GM19452 (cell line): ENCODE measurements at regions not wholly inside any gene's neighbourhood (a gene's known extent, or its start where the extent isn't known, plus 50 kb on each side); places are given as distances from the start of the nearest gene placed in this dataset.
A peak's percentile ranks its signal among the peaks of the same experiment; 100 is the strongest.

Source experiments
- ATAC-seq: cut with Tn5 transposase; IDR thresholded peaks from one replicate; pipeline ENCODE4 v1.9.1; 2021; ENCODE audit not compliant: unreplicated experiment

DNA sequence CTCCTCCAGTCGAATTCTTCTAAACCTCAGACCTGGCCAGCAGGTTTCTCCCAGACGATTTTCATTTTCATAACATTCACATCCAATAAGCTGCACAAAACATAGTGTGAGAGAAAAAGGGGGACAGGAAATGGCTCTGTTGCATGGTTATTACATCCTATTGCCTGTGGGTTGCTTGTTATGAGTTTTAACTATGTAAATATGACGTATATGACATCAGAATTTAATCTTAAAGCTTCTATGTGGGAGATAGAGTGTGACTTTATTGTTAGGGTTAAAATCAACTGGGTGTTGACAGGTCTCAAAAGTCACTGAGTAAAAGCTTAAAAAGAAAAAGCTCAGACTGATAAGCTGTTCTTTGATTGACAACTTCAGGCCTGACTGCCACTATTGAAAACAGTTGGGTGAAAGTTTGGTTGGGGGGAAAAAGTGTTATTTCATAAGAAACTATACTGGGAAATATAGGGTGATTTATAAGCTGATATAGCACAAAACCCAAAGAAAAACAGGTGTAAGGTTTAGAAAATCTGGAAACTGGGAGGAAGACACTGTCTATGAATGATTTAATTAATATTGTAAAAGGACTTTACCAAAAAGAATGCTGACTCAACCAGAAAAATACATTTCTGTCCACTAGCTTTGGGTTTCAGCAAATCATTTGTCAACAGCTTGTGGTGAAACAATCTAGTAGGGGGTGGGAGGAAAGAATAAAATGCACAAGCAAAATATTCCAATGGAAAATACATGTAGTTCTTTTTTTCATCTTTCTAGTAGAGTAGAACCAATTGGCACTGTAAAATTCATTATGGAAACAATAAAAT lies 134.1 kb upstream of the CEP162 start:
- no peak for ATAC-seq

DNA sequence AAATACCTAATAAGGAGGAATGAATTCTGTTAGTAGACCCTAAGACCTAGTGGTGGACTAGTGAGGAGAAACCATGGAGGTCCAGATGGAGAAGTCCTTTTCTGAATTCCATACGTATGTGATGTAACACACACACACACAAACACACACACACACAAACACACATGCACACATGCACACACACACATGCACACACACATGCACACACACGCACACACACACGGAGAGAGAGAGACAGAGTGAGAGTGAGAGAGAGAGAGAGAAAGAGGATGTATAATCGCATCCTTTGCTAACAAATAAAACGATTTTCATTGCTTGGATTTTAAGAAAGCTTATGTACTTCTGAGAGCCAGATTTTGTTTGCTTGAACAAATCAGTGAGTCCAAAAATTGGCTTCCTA lies 132.6 kb upstream of the CEP162 start:
- ATAC-seq = no peak

DNA sequence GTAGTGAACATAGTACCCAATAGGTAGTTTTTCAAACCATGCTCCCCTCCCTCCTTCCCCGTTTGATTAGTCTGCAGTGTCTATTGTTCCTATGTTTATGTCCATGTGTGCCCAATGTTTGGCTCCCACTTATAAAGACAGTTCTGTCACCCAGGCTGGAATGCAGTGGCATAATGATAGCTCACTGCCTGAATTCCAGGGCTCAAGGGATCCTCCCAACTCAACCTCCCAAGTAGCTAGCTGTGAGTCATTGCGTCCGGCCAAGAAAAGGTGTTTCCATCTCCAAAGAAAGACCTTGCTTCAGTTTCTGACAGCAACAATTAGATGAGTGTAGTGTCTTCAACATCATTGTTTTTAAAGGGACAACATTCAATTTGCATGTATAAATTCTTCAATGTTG lies 131.1 kb upstream of the CEP162 start:
- no peak for ATAC-seq

DNA sequence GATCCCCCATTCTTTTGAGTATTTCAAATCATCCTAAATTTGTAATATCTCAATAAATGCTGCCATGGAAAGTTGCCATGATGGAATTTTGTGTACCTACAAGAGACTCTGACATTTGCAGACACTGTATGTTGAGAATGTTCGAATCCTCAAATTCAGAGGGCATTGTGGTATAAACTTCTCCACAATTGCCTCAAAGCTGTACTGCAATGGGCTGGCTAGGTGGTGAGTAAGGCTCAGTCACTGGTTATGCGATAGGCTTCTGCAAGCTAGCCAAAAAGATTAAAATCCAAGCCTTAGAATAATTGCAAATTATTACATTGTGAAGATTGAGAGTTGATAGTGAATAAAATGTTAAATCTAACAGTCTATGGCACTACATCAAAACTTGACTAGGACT lies 130.2 kb upstream of the CEP162 start:
- no peak for ATAC-seq

DNA sequence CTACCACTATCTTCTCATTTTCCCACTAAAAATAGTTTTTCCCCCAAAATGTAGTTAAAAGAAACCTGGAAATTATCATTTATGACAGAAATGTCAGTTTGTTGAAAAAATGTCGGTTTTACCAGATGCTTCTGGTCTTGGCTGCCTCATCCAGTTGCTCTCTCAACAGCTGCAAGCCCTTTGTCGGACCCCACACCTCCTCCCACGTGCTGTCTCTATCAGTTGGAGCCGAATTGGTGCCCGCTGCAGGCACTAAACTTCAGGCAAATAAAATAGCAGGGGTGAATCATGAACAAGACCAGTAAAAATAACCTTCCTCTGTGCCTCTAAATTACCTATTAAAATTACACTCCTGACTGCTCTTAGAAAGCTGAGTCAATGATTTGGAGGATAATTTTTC lies 129.5 kb upstream of the CEP162 start:
- ATAC-seq = no peak

DNA sequence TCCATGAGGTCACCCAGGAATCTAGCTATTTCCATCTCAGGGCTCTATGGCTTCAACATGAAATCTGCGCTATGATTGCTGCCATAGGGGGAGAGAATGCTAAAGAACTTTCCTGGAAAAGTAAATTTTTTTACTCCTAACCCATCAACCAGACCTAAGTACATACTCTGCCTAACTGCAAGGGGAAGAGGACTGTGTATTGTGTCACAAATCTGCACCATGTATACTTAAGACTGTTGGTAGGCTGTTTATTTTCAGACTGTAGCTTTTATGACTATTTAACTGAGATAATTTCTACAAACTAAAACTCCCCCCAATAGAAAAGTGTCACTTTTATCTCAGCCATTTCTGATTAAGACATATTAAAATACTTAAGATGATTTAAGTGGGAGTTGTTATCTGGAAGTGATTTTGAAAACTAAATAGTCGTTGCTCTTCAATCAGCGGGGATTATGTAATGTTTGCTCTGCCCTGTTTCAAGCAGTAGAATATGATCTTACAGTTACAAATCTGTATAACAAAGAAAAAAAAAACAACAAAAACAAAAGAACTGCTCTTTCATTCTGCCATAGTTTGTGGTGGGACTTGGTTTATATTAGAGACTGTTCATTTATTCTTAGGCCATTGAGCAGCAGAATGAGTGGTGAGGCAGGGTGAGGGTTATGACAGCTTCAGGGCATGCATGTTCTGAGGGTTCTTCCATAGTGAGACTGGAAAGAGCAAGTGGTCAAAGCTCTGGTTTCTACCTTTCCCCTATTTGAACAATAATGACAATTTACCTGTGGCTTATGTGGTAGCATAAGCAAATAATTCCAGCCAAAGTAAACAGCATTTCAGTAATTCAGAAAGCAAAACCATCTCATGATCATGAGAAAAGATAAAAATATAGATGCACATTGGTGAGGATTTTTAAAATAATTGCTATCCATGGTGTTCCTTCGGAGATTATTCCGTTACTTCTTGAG lies 126.3 kb upstream of the CEP162 start:
- no peak for ATAC-seq

DNA sequence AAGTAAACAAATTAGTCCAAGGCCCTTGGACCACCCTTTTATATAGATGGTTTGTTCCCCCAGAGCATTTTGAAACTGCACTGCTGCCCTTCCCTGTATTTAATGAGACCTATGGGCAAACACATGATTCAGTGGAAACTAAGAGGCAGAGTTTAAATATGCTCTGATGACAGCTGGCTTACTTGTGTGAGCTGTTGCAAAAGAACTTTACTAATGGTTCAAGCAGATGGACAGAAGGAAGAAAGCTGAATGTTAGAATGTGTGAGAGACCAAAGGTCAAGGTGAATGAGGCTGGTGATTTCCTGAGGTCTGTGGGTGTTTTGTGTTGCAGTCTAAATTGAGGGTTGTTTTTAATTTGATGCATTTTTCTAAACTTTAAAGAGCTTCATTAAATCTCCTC lies 123.0 kb upstream of the CEP162 start:
- ATAC-seq = no peak

DNA sequence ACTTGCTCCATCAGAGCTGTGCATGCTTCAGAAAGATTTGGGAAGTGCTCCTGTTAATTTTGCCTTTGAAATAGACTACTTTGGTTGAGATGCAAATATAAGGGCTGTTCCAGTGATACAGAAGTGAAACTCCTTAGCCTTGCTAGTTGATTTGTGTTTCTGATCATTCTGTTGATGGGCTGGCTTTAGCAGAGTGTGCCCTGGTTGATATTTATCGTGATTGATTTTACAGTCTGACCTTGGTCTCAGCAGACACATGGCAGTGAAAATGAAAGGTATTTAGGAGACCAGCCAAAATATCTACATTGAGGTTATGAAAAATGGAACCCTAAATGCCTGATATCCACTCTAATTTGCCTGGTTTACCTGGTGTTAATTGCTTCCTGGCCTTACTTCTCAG lies 122.1 kb upstream of the CEP162 start:
- ATAC-seq = no peak

DNA sequence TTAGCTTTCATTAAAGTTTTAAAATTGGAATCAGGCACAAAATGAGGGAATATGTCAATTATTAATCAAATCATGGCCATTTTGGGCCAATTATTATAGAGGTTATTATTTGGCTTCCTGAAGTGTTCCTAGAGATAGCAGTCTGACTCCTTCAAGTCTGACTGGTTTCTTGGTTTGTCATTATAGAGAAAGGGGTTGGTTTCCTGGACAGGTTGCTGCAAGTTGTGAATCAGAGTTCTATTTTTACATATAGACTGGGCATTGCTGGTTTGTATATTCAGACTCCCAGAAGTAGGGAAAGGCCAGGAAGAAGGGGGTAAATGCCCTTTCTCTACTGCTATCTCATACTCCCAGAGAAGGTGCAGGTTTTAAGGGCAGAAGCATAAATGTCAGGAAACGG lies 121.4 kb upstream of the CEP162 start:
- no peak for ATAC-seq

DNA sequence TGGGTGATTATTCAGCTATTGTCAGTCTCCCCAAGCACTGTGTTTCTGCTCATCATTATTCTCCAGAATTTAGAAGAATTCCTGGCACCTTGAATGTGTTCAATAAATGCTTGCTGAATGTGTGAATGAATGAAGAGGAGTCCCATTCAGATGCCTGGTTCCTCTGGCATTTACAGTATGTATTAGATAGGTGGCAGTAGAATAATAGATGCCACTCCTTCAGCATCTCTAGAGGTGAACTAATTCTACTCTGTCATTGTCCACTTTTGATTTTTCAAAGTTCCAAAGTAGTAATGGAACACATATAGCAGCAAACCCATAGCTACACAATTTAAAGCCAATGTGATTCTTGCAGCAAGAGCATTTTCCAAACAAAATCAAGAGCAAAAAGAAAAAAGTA lies 118.9 kb upstream of the CEP162 start:
- ATAC-seq = no peak

DNA sequence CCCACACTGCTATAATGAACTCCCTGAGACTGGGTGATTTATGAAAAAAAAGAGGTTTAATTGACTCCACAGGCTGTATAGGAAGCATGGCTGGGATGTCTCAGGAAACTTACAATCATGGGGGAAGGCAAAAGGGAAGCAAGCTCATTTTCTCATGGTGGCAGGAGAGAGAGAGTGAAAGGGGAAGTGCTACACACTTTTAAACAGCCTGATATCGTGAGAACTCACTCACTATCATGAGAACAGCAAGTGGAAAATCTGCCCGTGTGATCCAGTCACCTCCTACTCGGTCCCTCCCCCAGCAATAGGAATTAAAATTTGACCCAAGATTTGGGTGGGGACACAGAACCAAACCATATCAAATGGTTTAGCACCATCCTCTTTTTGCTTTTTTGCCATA lies 116.6 kb upstream of the CEP162 start:
- ATAC-seq = no peak

DNA sequence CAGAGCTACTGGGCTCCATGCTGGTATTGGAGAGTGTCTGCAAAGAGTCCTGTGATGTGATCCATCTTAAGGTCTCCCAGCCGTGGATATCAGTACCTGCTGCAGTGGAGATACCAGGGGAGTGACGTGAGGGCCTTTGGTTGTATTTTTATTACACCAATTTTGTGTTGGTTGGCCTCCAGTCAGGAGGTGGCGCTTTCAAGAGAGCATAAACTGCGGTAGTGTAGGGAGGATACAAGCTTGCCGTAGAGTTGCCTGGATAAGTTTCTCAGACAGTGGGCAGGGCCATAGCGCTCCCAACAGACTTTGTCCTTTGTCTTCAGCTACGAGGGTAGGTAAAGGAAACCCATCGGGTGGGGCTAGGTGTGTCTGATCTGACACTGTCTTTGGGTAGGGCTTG lies 113.0 kb upstream of the CEP162 start:
- ATAC-seq = no peak

DNA sequence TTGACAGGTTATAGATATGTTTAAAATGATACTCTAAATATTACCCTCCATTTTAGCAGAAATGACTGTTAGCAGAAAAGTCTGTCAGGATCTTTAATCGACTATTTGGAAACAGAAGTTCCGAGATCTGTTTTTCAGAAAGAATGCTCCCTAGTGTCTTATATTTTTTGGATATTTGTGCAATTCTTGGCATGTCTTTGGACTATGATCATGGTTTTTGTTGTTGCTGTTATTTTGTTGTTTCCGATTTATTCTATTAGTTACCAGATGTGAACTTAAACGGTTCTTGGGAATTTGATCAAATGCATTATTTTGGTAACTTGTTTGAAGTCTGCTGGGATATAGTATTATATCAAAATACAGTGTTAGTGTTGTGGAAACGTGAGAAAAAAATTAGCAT lies 106.4 kb upstream of the CEP162 start:
- ATAC-seq = no peak

DNA sequence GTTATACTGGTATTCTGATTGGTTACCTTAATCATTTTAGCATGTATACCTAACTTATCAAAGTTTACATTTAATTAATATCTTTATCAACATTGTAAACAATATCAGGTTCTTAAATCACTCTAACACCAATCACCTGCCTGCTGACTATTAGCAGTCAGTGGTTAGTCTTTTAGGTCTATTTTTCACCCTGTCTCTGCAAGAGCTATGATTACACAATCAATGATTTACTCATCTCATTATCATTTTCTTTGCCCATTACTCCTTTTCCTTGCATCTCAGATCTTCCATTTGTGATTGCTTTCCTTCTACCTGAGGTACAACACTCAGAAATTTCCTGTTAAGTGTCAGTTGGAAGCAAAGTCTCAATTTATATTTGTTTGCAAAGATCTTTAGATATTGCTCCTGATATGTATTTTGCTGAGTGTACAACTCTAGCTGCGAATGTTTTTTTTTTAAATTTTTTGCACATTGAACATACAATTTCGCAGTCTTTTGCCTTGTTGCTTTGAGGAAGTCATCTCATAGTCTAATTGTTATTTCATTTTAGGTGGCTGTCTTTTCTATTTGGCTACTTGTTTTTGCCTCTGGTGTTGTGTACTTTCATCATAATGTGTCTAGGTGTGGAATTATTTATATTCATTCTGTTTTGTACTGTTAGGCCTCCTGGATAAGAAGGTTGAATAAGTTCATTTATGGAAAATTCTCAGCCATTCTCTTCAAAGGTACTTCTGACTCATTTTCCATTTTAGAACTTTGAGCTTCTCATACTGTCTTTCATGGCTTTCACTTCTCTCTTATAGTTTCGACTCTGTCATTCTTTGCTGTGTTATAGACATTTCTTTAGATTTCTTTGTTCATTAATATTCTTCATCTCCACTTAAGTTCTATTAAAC lies 104.9 kb upstream of the CEP162 start:
- ATAC-seq = peak; percentile 89

DNA sequence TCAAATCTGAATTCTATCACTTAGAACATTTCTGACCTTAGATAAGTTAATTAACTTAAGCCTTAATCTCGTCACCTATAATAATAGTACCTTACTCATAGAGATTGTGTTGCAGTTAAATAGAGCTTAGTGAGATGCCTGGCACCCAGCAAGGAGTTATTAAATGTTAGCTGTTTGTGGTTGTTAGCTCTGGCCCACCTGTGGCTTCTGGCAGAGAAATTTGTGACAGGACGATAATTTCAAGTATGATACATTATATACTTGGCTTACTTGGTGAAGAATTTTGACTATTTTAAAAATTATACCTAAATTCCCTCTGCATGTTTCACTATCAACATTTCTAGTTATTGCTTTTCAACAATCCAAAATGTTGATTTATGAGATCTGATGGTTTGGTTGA lies 102.9 kb upstream of the CEP162 start:
- ATAC-seq = no peak

DNA sequence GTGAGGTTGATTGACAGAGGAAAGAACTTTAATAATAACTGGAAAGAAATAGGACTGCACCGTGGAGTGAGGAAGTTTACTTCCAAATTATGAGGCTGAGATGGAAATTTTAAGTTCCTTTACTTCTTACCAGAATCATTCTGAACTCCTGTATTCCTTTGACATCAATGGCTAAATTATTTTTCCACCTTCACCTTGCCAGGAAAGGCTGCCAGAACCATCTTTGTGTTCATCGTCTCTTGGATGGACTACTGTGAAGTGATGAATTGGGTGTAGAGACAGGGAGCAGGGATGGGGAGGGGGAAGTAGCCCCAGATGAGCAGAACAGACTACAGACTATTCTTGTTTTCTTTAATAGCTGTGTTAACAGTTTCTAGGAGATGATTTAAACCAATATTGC lies 102.1 kb upstream of the CEP162 start:
- no peak for ATAC-seq

DNA sequence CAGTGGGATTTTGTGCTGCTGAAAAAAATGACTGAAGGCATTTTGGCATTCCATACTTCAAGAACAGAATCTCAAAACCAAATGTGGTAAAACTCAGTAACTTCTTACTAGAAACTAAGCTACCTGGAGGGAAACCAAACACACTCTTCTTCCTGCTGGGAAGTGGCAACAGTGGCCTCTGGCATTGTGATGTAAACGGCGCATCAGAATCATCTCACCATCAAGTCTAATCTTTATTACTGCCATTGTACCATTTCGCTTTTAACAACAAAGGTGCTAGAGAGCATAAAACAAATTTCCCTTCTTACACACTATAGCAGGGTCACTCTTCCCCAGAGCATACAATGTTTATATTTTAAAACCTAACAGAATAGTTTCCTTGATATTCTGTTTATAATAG lies 101.6 kb upstream of the CEP162 start:
- ATAC-seq = no peak

DNA sequence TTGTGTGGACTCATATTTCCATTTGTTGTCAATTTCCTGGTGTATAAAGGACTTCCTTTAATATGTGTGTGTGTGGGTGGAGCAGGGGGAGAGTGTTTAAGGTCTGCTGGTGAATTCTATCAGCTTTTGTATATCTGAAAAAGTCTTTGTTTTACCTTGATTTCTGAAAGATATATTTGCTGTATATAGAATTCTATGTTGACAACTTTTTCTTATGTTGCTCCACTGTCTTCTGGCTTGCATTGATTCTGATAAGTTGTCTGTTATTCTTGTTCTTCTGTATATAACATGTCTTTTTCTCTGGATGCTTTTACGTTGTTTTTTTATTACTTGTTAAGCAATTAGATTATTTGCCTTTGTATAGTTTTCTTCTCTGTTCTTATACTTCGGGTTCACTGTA lies 90.0 kb upstream of the CEP162 start:
- no peak for ATAC-seq

DNA sequence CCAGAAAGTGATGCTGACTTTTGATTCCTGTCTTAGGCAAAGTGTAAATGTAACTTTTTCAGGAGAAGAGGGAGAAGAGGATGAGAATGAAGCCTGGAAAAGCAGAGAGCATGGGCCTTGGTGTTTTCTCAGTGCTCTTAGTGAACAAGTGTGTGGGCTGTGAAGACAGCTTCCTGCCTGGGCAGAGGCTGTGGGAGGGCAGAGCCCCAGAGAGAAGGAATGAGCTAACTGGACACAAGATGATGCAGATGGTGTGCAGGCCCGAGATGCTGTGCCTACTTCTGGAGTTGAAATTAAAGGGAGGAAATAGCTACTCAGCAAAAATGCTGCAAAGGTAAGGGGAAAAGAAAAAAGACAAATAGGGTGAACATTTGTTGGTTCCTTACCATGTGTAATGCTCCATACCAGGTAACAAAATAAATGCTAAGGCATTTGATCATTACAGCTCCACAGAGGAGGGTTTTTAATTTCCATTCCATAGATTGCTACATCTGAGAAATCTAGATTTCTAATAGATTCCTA lies 87.0 kb upstream of the CEP162 start:
- ATAC-seq = no peak

DNA sequence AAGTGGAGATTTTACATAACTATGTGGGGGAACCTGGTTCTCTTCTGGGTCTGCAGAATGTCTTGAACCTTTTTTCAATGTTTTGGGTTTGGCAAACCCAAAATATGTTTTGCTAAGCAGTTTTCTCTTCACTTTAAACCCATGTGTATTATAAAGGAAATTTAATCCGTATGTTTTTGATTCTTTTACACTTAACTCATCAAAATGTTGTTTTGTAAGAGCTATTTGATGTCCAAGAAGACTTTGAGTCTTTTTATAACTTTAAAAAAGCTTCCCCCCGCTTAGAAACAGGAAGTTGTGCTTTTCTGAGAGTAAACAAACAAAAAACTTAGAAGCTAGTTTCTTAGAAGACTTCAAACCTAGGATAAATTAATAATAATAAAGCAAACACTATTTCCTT lies 81.9 kb upstream of the CEP162 start:
- ATAC-seq = no peak

DNA sequence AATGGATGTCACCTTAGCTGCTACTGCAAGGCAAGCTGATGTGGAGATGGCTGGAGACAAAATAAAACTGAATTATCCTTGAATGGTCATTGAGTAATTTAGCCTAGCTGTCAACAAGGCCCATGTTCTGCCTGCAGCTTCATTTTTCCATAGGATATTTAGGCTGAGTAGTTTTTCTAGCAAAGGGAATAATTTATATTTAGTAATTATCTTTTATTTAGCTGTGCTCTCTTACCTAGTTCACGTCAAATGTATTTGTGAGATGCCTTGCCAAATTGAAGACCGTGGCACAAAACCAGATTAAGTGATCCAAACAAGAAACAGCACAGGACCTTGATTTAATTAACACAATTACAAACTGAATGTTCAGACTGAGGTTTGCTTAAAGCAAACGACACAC lies 77.4 kb upstream of the CEP162 start:
- no peak for ATAC-seq
